Loucy (cell line): ENCODE measurements at regions not wholly inside any gene's neighbourhood (a gene's known extent, or its start where the extent isn't known, plus 50 kb on each side); places are given as distances from the start of the nearest gene placed in this dataset.

ENCODE experiments used
- EZH2phosphoT487 ChIP-seq: fragments of 200-600 bp; IDR thresholded peaks from 2 replicates; pipeline ENCODE4 v1.6.1; 2018; ENCODE audit warnings: antibody characterized with exemption, mild to moderate bottlenecking, moderate library complexity, borderline replicate concordance
- TF ChIP-seq, protein P1 (sequence below): fragments of 200-600 bp; sonication (generic); conservative IDR thresholded peaks from 2 replicates; pipeline ENCODE4 v1.5.1; 2014; ENCODE audit warnings: mild to moderate bottlenecking, antibody characterized with exemption, low read length

DNA sequence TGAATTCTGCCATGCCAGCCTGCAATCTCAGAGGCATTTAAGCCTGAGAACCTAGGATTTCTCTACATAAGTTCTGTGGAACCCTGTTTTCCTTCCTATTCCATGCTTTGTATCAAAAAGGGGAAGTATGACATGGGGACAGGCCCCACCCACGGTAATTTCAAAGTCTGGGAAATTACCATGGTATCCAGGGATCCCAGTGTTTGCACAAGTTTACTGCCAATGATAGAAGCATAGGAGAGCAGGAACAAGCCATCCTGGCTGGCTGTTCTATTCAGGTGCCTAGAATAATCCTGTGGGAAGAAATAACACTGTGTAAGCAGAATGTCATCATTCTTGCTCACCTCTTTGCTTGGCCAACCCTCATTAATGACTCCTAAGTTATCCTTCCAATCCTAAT, 53.8 kb upstream of the ATP1B1 start:
- TF ChIP-seq, protein P1, sequence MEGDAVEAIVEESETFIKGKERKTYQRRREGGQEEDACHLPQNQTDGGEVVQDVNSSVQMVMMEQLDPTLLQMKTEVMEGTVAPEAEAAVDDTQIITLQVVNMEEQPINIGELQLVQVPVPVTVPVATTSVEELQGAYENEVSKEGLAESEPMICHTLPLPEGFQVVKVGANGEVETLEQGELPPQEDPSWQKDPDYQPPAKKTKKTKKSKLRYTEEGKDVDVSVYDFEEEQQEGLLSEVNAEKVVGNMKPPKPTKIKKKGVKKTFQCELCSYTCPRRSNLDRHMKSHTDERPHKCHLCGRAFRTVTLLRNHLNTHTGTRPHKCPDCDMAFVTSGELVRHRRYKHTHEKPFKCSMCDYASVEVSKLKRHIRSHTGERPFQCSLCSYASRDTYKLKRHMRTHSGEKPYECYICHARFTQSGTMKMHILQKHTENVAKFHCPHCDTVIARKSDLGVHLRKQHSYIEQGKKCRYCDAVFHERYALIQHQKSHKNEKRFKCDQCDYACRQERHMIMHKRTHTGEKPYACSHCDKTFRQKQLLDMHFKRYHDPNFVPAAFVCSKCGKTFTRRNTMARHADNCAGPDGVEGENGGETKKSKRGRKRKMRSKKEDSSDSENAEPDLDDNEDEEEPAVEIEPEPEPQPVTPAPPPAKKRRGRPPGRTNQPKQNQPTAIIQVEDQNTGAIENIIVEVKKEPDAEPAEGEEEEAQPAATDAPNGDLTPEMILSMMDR: no peak
- TF ChIP-seq EZH2phosphoT487: no peak
